Neural cell (in vitro differentiated cells): ENCODE measurements at regions not wholly inside any gene's neighbourhood (a gene's known extent, or its start where the extent isn't known, plus 50 kb on each side); places are given as distances from the start of the nearest gene placed in this dataset.

ENCODE experiments used
- CTCF ChIP-seq: fragments of 450-650 bp; IDR thresholded peaks from 2 replicates; pipeline ENCODE4 v1.5.1; 2014; ENCODE audit warnings: antibody characterized with exemption, mild to moderate bottlenecking, moderate library complexity; ENCODE audit not compliant: poor library complexity, severe bottlenecking
- EP300 ChIP-seq: fragments of 450-650 bp; conservative IDR thresholded peaks from 2 replicates; pipeline ENCODE4 v1.6.1; 2014; ENCODE audit warnings: antibody characterized with exemption, mild to moderate bottlenecking, moderate library complexity; ENCODE audit not compliant: poor library complexity, severe bottlenecking
- EZH2 ChIP-seq: fragments of 200-600, 300-800 bp; shearing (Covaris generic), sonication (generic); IDR thresholded peaks from 2 replicates; pipeline ENCODE4 v1.6.1; 2014; ENCODE audit warnings: antibody characterized with exemption, low read length, borderline replicate concordance, mild to moderate bottlenecking; ENCODE audit not compliant: insufficient read depth, poor library complexity, severe bottlenecking
- TAF1 ChIP-seq: IDR thresholded peaks from 2 replicates; pipeline ENCODE4 v1.6.1; 2012; ENCODE audit warnings: low read depth

GRCh38 chr6:88459189-88459588 lies 293.0 kb upstream of the CNR1 start:
- TF ChIP-seq EP300 (peak; percentile 91), CTCF (no peak), TAF1 (no peak), EZH2 (no peak)
